CD14-positive monocyte (primary cell): ENCODE measurements at regions not wholly inside any gene's neighbourhood (a gene's known extent, or its start where the extent isn't known, plus 50 kb on each side); places are given as distances from the start of the nearest gene placed in this dataset.

ENCODE experiments used
- DNase-seq, 3 donors: peaks; one replicate each; pipeline ENCODE4 v3.0.0-alpha.2; 2011 to 2022
- H2AFZ ChIP-seq: 2 replicates; pipeline ENCODE4 v1.6.0; 2012; ENCODE audit warnings: mild to moderate bottlenecking, low read depth, low read length, inconsistent platforms; ENCODE audit not compliant: insufficient read depth, poor library complexity, severe bottlenecking
- H3K27ac ChIP-seq, 2 donors: 1 replicate in 1 of 2; 2 replicates in 1 of 2; pipeline ENCODE4 v1.5.1; 2012 to 2013; ENCODE audit warnings: low read length in 2 of 2, control low read depth in 1 of 2, inconsistent platforms in 1 of 2, low read depth in 1 of 2, mild to moderate bottlenecking in 1 of 2
- H3K27me3 ChIP-seq, 2 donors: one replicate each; pipeline versions ENCODE4 v1.6.0 to v1.6.1; 2011 to 2013; ENCODE audit warnings: low read length in 2 of 2; ENCODE audit not compliant: control insufficient read depth in 2 of 2, insufficient read depth in 2 of 2
- H3K36me3 ChIP-seq, 2 donors: replicated peaks in 1 of 2; 1 replicate in 1 of 2; 2 replicates in 1 of 2; pipeline versions ENCODE4 v1.5.1 to v1.6.1; 2012 to 2013; ENCODE audit warnings: low read length in 2 of 2, control low read depth in 1 of 2, inconsistent platforms in 1 of 2, mild to moderate bottlenecking in 1 of 2; ENCODE audit not compliant: insufficient read depth in 2 of 2, control insufficient read depth in 1 of 2
- H3K4me1 ChIP-seq, 2 donors: 1 replicate in 1 of 2; 2 replicates in 1 of 2; pipeline versions ENCODE4 v1.5.1 to v1.6.1; 2012 to 2013; ENCODE audit warnings: low read length in 2 of 2, control low read depth in 1 of 2, inconsistent platforms in 1 of 2, mild to moderate bottlenecking in 1 of 2, moderate library complexity in 1 of 2; ENCODE audit not compliant: insufficient read depth in 2 of 2, control insufficient read depth in 1 of 2
- H3K4me2 ChIP-seq: replicated peaks from 2 replicates; pipeline ENCODE3; 2012; ENCODE audit warnings: low read length, moderate library complexity, mild to moderate bottlenecking; ENCODE audit not compliant: poor library complexity, severe bottlenecking; ENCODE audit errors: extremely low read depth
- H3K4me3 ChIP-seq, 3 experiments: fragments of 200-600 bp in 1 of 3; sonication (generic) in 1 of 3; replicated peaks in 1 of 3; 1 replicate in 2 of 3; 2 replicates in 1 of 3; pipeline ENCODE4 v1.5.1; 2011 to 2013; ENCODE audit warnings: low read length in 3 of 3, mild to moderate bottlenecking in 3 of 3, control low read depth in 2 of 3, low read depth in 2 of 3, inconsistent platforms in 1 of 3, moderate library complexity in 1 of 3
- H3K79me2 ChIP-seq: 2 replicates; pipeline ENCODE4 v1.6.0; 2012; ENCODE audit warnings: mild to moderate bottlenecking, control low read depth, inconsistent platforms, low read length, moderate library complexity; ENCODE audit not compliant: insufficient read depth
- H3K9ac ChIP-seq: 2 replicates; pipeline ENCODE4 v1.6.0; 2017; ENCODE audit warnings: low read length, mild to moderate bottlenecking; ENCODE audit not compliant: insufficient read depth, poor library complexity, severe bottlenecking
- H3K9me3 ChIP-seq, 2 donors: replicated peaks in 1 of 2; 1 replicate in 1 of 2; 2 replicates in 1 of 2; pipeline versions ENCODE4 v1.5.1 to v1.6.1; 2012 to 2013; ENCODE audit warnings: low read length in 2 of 2, control low read depth in 1 of 2; ENCODE audit not compliant: control insufficient read depth in 1 of 2, insufficient read depth in 1 of 2
- H4K20me1 ChIP-seq: 2 replicates; pipeline ENCODE4 v1.6.0; 2012; ENCODE audit warnings: mild to moderate bottlenecking, low read length, control low read depth, moderate library complexity; ENCODE audit not compliant: insufficient read depth
- H3K27ac Mint-ChIP-seq, 7 donors: one replicate each; pipeline ENCODE4 v1.8.0; 2020; ENCODE audit warnings: mild to moderate bottlenecking in 7 of 7, mixed read lengths in 7 of 7, moderate library complexity in 6 of 7, inconsistent platforms in 2 of 7
- H3K27me3 Mint-ChIP-seq, 3 donors: one replicate each; pipeline ENCODE4 v1.8.0; 2021 to 2022; ENCODE audit warnings: low read depth in 3 of 3, mild to moderate bottlenecking in 3 of 3, mixed read lengths in 3 of 3, moderate library complexity in 3 of 3, inconsistent platforms in 1 of 3
- H3K36me3 Mint-ChIP-seq, 2 donors: one replicate each; pipeline ENCODE4 v1.8.0; 2020; ENCODE audit warnings: mixed read lengths in 2 of 2, inconsistent platforms in 1 of 2, mild to moderate bottlenecking in 1 of 2
- H3K4me1 Mint-ChIP-seq: one replicate; pipeline ENCODE4 v1.8.0; 2020; ENCODE audit warnings: mild to moderate bottlenecking, mixed read lengths
- H3K4me3 Mint-ChIP-seq, 2 donors: one replicate each; pipeline ENCODE4 v1.8.0; 2020; ENCODE audit warnings: mild to moderate bottlenecking in 2 of 2, mixed read lengths in 2 of 2, moderate library complexity in 1 of 2
- H3K9me3 Mint-ChIP-seq, 7 donors: one replicate each; pipeline ENCODE4 v1.8.0; 2020 to 2022; ENCODE audit warnings: mixed read lengths in 7 of 7, mild to moderate bottlenecking in 6 of 7, moderate library complexity in 6 of 7, inconsistent platforms in 2 of 7
- WGBS: methylation state at CpG from one replicate; pipeline ENCODE4 v1.1.5; 2013; ENCODE audit warnings: missing lambda C conversion rate; ENCODE audit not compliant: insufficient coverage; 5-methylcytosine and 5-hydroxymethylcytosine counted together
- intact Hi-C, 2 donors: fragments of 100-400 bp; cut with micrococcal nuclease; formaldehyde crosslinking; loops; one replicate each; pipeline versions ENCODE4 v1.15.0 to v1.15.1; 2023
- TF ChIP-seq, protein P1 (sequence below): fragments of 200-600 bp; IDR thresholded peaks from one replicate; pipeline ENCODE4 v1.8.0; 2022; ENCODE audit warnings: antibody characterized with exemption, mild to moderate bottlenecking

GRCh38 chr9:105930011-105930627, 235.8 kb downstream of the TMEM38B start:
- Mint-ChIP-seq H3K27me3 (no peaks in the 10 kb centered on the region), H3K27ac (no peak overlapping the region), H3K36me3 (no peaks in the 10 kb centered on the region), H3K4me3 (no peak overlapping the region), H3K4me1 (no peaks in the 10 kb centered on the region), H3K9me3 (peaks cover 3 to 20% (median 11%) of the 10 kb centered on the region in 7 donors)
- no peaks in the 10 kb centered on the region for H3K27me3 ChIP-seq
- 94% methylated on average over 3 of the region's 5 CpGs for WGBS
- TF ChIP-seq, protein P1, sequence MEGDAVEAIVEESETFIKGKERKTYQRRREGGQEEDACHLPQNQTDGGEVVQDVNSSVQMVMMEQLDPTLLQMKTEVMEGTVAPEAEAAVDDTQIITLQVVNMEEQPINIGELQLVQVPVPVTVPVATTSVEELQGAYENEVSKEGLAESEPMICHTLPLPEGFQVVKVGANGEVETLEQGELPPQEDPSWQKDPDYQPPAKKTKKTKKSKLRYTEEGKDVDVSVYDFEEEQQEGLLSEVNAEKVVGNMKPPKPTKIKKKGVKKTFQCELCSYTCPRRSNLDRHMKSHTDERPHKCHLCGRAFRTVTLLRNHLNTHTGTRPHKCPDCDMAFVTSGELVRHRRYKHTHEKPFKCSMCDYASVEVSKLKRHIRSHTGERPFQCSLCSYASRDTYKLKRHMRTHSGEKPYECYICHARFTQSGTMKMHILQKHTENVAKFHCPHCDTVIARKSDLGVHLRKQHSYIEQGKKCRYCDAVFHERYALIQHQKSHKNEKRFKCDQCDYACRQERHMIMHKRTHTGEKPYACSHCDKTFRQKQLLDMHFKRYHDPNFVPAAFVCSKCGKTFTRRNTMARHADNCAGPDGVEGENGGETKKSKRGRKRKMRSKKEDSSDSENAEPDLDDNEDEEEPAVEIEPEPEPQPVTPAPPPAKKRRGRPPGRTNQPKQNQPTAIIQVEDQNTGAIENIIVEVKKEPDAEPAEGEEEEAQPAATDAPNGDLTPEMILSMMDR = no peak
- no peak overlapping the region for H2AFZ ChIP-seq
- no peak overlapping the region for H3K27ac ChIP-seq
- H3K4me2 ChIP-seq = no peak overlapping the region
- H3K9me3 ChIP-seq = peaks cover 3 to 4% of the 10 kb centered on the region in 2 donors
- DNase-seq = no peak
- H4K20me1 ChIP-seq = no peaks in the 10 kb centered on the region
- intact Hi-C loops = no loop called here
- H3K9ac ChIP-seq = no peak overlapping the region
- no peaks in the 10 kb centered on the region for H3K79me2 ChIP-seq
- no peak overlapping the region for H3K4me3 ChIP-seq
- H3K36me3 ChIP-seq = no peaks in the 10 kb centered on the region
- no peaks in the 10 kb centered on the region for H3K4me1 ChIP-seq

- H3K4me3 Mint-ChIP-seq = no peak overlapping the region
- Histone ChIP-seq H3K27ac (no peak overlapping the region), H4K20me1 (no peaks in the 10 kb centered on the region), H3K9me3 (peaks cover 3 to 4% of the 10 kb centered on the region in 2 donors), H3K4me3 (no peak overlapping the region), H3K4me1 (no peaks in the 10 kb centered on the region), H3K4me2 (no peak overlapping the region), H3K27me3 (no peaks in the 10 kb centered on the region), H3K79me2 (no peaks in the 10 kb centered on the region), H3K36me3 (no peaks in the 10 kb centered on the region), H2AFZ (no peak overlapping the region), H3K9ac (no peak overlapping the region)
- H3K36me3 Mint-ChIP-seq = no peaks in the 10 kb centered on the region
- DNase-seq = no peak
- H3K27ac Mint-ChIP-seq = no peak overlapping the region
- H3K27me3 Mint-ChIP-seq = no peaks in the 10 kb centered on the region
- TF ChIP-seq, protein P1 = no peak
- H3K4me1 Mint-ChIP-seq = no peaks in the 10 kb centered on the region
- peaks cover 3 to 18% (median 11%) of the 10 kb centered on the region in 7 donors for H3K9me3 Mint-ChIP-seq
- intact Hi-C loops = no loop called here
Observed at GRCh38 chr9:105932276-105932675, 237.9 kb downstream of the TMEM38B start.
